GM21515 (cell line): ENCODE measurements at regions not wholly inside any gene's neighbourhood (a gene's known extent, or its start where the extent isn't known, plus 50 kb on each side); places are given as distances from the start of the nearest gene placed in this dataset.

ENCODE experiments used
- ATAC-seq: cut with Tn5 transposase; IDR thresholded peaks from one replicate; pipeline ENCODE4 v1.9.1; 2021; ENCODE audit not compliant: unreplicated experiment

GRCh38 chr11:92317222-92317621 is 92.6 kb downstream of the FAT3 start:
- no peak for ATAC-seq

GRCh38 chr11:92317721-92318120 is 93.1 kb downstream of the FAT3 start:
- ATAC-seq = no peak

- ATAC-seq = no peak
Observed at GRCh38 chr11:92322225-92322624, 97.6 kb downstream of the FAT3 start.

GRCh38 chr11:92324890-92325289 is 100.3 kb downstream of the FAT3 start:
- no peak for ATAC-seq

GRCh38 chr11:92325416-92325815 is 100.8 kb downstream of the FAT3 start:
- no peak for ATAC-seq

GRCh38 chr11:92329137-92329536 is 104.5 kb downstream of the FAT3 start:
- ATAC-seq = no peak

- no peak for ATAC-seq
Observed at GRCh38 chr11:92329646-92330045, 105.0 kb downstream of the FAT3 start.

GRCh38 chr11:92330114-92330513 is 105.5 kb downstream of the FAT3 start:
- ATAC-seq = no peak

- ATAC-seq = no peak
Observed at GRCh38 chr11:92332986-92333385, 108.4 kb downstream of the FAT3 start.

- no peak for ATAC-seq
Observed at GRCh38 chr11:92340839-92341238, 116.2 kb downstream of the FAT3 start.

GRCh38 chr11:92342034-92342720 is 117.6 kb downstream of the FAT3 start:
- ATAC-seq = no peak

- ATAC-seq = no peak
Observed at GRCh38 chr11:92342886-92343285, 118.3 kb downstream of the FAT3 start.

- no peak for ATAC-seq
Observed at GRCh38 chr11:92346220-92346619, 121.6 kb downstream of the FAT3 start.

- no peak for ATAC-seq
Observed at GRCh38 chr11:92347454-92347853, 122.8 kb downstream of the FAT3 start.

- ATAC-seq = no peak
Observed at GRCh38 chr11:92349486-92350156, 125.0 kb downstream of the FAT3 start.

- ATAC-seq = no peak
Observed at GRCh38 chr11:92357344-92357743, 132.7 kb downstream of the FAT3 start.

GRCh38 chr11:92357841-92358240 is 133.2 kb downstream of the FAT3 start:
- ATAC-seq = no peak

- no peak for ATAC-seq
Observed at GRCh38 chr11:92361551-92361950, 136.9 kb downstream of the FAT3 start.

- ATAC-seq = no peak
Observed at GRCh38 chr11:92362989-92363388, 138.4 kb downstream of the FAT3 start.

- no peak for ATAC-seq
Observed at GRCh38 chr11:92364177-92364576, 139.6 kb downstream of the FAT3 start.

GRCh38 chr11:92376146-92376599 is 151.6 kb downstream of the FAT3 start:
- no peak for ATAC-seq

GRCh38 chr11:92376680-92377079 is 152.1 kb downstream of the FAT3 start:
- no peak for ATAC-seq

GRCh38 chr11:92380882-92381281 is 156.3 kb downstream of the FAT3 start:
- no peak for ATAC-seq
